WTC11 (cell line): ENCODE measurements at regions not wholly inside any gene's neighbourhood (a gene's known extent, or its start where the extent isn't known, plus 50 kb on each side); places are given as distances from the start of the nearest gene placed in this dataset.

Experiments
- ATAC-seq: fragments of 200-7000 bp; cut with Tn5 transposase; 2 replicates; pipeline ENCODE4 v1.10.0; 2021; ENCODE audit warnings: mild to moderate bottlenecking, moderate library complexity
- CTCF ChIA-PET: fragments of 300-600 bp; sonication (Branson Sonifier 250); formaldehyde crosslinking; loops from one replicate; lab custom pipeline; 2021; ENCODE audit warnings: antibody characterized with exemption; lab: Charles Lee
- POLR2A ChIA-PET: fragments of 350-600 bp; sonication (Branson Sonifier 250); formaldehyde crosslinking; loops from one replicate; lab custom pipeline; 2021; ENCODE audit warnings: antibody characterized with exemption; lab: Charles Lee
- DNase-seq: peaks from one replicate; pipeline ENCODE4 v3.0.0; 2021; ENCODE audit warnings: low spot score
- H3K27ac Mint-ChIP-seq: 2 replicates; pipeline ENCODE4 v1.8.0; 2021; ENCODE audit warnings: mixed read lengths
- H3K27me3 Mint-ChIP-seq: 2 replicates; pipeline ENCODE4 v1.8.0; 2021; ENCODE audit warnings: low read depth, mild to moderate bottlenecking, moderate library complexity, mixed read lengths
- H3K36me3 Mint-ChIP-seq: 2 replicates; pipeline ENCODE4 v1.8.0; 2021; ENCODE audit warnings: mixed read lengths
- H3K4me1 Mint-ChIP-seq: 2 replicates; pipeline ENCODE4 v1.8.0; 2022; ENCODE audit warnings: mixed read lengths
- H3K4me3 Mint-ChIP-seq: 2 replicates; pipeline ENCODE4 v1.8.0; 2021; ENCODE audit warnings: mild to moderate bottlenecking, moderate library complexity, mixed read lengths
- H3K9me3 Mint-ChIP-seq: 2 replicates; pipeline ENCODE4 v1.8.0; 2021; ENCODE audit warnings: mixed read lengths
- GABPB1 ChIP-seq: sonication (generic); formaldehyde crosslinking; IDR thresholded peaks from 2 replicates; pipeline ENCODE4 v1.8.1; 2023; ENCODE audit warnings: mild to moderate bottlenecking, missing genetic modification reagents
- HMGA2 ChIP-seq: fragments of 250-450 bp; sonication (Bioruptor Pico); IDR thresholded peaks from 2 replicates; pipeline ENCODE4 v1.4.0; 2021; ENCODE audit warnings: mild to moderate bottlenecking, moderate library complexity
- SMAD3 ChIP-seq: sonication (generic); formaldehyde crosslinking; IDR thresholded peaks from 2 replicates; pipeline ENCODE4 v1.8.0; 2022; ENCODE audit warnings: missing genetic modification reagents, mild to moderate bottlenecking, borderline replicate concordance
- SP1 ChIP-seq: sonication (generic); formaldehyde crosslinking; conservative IDR thresholded peaks from 2 replicates; pipeline ENCODE4 v1.8.1; 2022; ENCODE audit warnings: missing genetic modification reagents
- ZNF219 ChIP-seq: sonication (generic); formaldehyde crosslinking; IDR thresholded peaks from 2 replicates; pipeline ENCODE4 v1.8.0; 2023; ENCODE audit warnings: missing genetic modification reagents, mild to moderate bottlenecking, borderline replicate concordance
- TF ChIP-seq, protein P1 (sequence below): sonication (generic); formaldehyde crosslinking; IDR thresholded peaks from 2 replicates; pipeline ENCODE4 v1.8.1; 2023; ENCODE audit warnings: mild to moderate bottlenecking, missing genetic modification reagents, moderate library complexity
- TF ChIP-seq, protein P2 (sequence below): sonication (generic); formaldehyde crosslinking; IDR thresholded peaks from 2 replicates; pipeline ENCODE4 v1.8.1; 2022; ENCODE audit warnings: missing genetic modification reagents, borderline replicate concordance
- TF ChIP-seq, protein P3 (sequence below): sonication (generic); formaldehyde crosslinking; IDR thresholded peaks from 2 replicates; pipeline ENCODE4 v1.8.0; 2023; ENCODE audit warnings: missing genetic modification reagents, mild to moderate bottlenecking, borderline replicate concordance
- TF ChIP-seq, protein P4 (sequence below): sonication (generic); formaldehyde crosslinking; IDR thresholded peaks from 2 replicates; pipeline ENCODE4 v1.8.1; 2023; ENCODE audit warnings: mild to moderate bottlenecking, missing genetic modification reagents, borderline replicate concordance
- TF ChIP-seq, protein P5 (sequence below): sonication (generic); formaldehyde crosslinking; IDR thresholded peaks from 2 replicates; pipeline ENCODE4 v1.8.0; 2022; ENCODE audit warnings: mild to moderate bottlenecking, missing genetic modification reagents
- TF ChIP-seq, protein P6 (sequence below): sonication (generic); formaldehyde crosslinking; IDR thresholded peaks from 2 replicates; pipeline ENCODE4 v1.8.1; 2022; ENCODE audit warnings: low read depth, mild to moderate bottlenecking, moderate library complexity, missing genetic modification reagents, borderline replicate concordance
- TF ChIP-seq, protein P7 (sequence below): sonication (generic); formaldehyde crosslinking; IDR thresholded peaks from 2 replicates; pipeline ENCODE4 v1.8.1; 2023; ENCODE audit warnings: mild to moderate bottlenecking, missing genetic modification reagents, moderate library complexity
- TF ChIP-seq, protein P8 (sequence below): fragments of 250-450 bp; sonication (Bioruptor Pico); IDR thresholded peaks from 2 replicates; pipeline ENCODE4 v1.9.0; 2021; ENCODE audit warnings: mild to moderate bottlenecking, borderline replicate concordance
- TF ChIP-seq, protein P9 (sequence below): sonication (generic); formaldehyde crosslinking; IDR thresholded peaks from 2 replicates; pipeline ENCODE4 v1.8.0; 2022; ENCODE audit warnings: missing genetic modification reagents

DNA sequence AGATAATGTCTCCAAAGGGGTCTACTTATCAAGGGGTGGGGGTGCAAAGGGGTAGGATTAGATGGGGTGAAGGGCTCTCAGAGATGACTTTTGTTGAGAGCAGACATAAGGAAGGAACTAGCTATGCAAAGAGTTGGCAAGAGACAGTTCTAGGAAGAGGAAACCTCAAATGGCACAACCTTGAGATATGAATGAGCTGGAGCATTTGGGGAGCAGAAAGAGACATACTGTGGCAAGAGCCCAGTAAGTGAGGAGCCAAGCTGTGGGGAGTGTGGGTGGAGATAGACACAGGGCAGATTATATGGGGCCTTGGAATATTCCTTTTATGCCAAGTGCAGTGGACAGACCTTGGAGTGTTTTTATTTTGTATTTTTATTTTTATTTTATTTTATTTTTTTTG lies 84.8 kb upstream of the BTG3 start:
- ATAC-seq (no peak), DNase-seq (no peak)
- ChIA-PET POLR2A (no interaction called here), CTCF (no interaction called here)
- Mint-ChIP-seq H3K27ac (no peak overlapping the region), H3K9me3 (peaks cover 38% of the 10 kb centered on the region), H3K36me3 (peaks cover 11% of the 10 kb centered on the region), H3K4me1 (peaks cover 19% of the 10 kb centered on the region), H3K27me3 (no peaks in the 10 kb centered on the region; the same call in 1 of the 2 replicates), H3K4me3 (no peak overlapping the region)
- TF ChIP-seq, protein P1, sequence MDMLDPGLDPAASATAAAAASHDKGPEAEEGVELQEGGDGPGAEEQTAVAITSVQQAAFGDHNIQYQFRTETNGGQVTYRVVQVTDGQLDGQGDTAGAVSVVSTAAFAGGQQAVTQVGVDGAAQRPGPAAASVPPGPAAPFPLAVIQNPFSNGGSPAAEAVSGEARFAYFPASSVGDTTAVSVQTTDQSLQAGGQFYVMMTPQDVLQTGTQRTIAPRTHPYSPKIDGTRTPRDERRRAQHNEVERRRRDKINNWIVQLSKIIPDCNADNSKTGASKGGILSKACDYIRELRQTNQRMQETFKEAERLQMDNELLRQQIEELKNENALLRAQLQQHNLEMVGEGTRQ, result no peak
- TF ChIP-seq, protein P2, sequence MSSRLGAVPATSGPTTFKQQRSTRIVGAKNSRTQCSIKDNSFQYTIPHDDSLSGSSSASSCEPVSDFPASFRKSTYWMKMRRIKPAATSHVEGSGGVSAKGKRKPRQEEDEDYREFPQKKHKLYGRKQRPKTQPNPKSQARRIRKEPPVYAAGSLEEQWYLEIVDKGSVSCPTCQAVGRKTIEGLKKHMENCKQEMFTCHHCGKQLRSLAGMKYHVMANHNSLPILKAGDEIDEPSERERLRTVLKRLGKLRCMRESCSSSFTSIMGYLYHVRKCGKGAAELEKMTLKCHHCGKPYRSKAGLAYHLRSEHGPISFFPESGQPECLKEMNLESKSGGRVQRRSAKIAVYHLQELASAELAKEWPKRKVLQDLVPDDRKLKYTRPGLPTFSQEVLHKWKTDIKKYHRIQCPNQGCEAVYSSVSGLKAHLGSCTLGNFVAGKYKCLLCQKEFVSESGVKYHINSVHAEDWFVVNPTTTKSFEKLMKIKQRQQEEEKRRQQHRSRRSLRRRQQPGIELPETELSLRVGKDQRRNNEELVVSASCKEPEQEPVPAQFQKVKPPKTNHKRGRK (CRISPR knock-in tag), result no peak
- TF ChIP-seq, protein P3, sequence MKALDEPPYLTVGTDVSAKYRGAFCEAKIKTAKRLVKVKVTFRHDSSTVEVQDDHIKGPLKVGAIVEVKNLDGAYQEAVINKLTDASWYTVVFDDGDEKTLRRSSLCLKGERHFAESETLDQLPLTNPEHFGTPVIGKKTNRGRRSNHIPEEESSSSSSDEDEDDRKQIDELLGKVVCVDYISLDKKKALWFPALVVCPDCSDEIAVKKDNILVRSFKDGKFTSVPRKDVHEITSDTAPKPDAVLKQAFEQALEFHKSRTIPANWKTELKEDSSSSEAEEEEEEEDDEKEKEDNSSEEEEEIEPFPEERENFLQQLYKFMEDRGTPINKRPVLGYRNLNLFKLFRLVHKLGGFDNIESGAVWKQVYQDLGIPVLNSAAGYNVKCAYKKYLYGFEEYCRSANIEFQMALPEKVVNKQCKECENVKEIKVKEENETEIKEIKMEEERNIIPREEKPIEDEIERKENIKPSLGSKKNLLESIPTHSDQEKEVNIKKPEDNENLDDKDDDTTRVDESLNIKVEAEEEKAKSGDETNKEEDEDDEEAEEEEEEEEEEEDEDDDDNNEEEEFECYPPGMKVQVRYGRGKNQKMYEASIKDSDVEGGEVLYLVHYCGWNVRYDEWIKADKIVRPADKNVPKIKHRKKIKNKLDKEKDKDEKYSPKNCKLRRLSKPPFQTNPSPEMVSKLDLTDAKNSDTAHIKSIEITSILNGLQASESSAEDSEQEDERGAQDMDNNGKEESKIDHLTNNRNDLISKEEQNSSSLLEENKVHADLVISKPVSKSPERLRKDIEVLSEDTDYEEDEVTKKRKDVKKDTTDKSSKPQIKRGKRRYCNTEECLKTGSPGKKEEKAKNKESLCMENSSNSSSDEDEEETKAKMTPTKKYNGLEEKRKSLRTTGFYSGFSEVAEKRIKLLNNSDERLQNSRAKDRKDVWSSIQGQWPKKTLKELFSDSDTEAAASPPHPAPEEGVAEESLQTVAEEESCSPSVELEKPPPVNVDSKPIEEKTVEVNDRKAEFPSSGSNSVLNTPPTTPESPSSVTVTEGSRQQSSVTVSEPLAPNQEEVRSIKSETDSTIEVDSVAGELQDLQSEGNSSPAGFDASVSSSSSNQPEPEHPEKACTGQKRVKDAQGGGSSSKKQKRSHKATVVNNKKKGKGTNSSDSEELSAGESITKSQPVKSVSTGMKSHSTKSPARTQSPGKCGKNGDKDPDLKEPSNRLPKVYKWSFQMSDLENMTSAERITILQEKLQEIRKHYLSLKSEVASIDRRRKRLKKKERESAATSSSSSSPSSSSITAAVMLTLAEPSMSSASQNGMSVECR (CRISPR knock-in tag), result no peak
- TF ChIP-seq, protein P4, sequence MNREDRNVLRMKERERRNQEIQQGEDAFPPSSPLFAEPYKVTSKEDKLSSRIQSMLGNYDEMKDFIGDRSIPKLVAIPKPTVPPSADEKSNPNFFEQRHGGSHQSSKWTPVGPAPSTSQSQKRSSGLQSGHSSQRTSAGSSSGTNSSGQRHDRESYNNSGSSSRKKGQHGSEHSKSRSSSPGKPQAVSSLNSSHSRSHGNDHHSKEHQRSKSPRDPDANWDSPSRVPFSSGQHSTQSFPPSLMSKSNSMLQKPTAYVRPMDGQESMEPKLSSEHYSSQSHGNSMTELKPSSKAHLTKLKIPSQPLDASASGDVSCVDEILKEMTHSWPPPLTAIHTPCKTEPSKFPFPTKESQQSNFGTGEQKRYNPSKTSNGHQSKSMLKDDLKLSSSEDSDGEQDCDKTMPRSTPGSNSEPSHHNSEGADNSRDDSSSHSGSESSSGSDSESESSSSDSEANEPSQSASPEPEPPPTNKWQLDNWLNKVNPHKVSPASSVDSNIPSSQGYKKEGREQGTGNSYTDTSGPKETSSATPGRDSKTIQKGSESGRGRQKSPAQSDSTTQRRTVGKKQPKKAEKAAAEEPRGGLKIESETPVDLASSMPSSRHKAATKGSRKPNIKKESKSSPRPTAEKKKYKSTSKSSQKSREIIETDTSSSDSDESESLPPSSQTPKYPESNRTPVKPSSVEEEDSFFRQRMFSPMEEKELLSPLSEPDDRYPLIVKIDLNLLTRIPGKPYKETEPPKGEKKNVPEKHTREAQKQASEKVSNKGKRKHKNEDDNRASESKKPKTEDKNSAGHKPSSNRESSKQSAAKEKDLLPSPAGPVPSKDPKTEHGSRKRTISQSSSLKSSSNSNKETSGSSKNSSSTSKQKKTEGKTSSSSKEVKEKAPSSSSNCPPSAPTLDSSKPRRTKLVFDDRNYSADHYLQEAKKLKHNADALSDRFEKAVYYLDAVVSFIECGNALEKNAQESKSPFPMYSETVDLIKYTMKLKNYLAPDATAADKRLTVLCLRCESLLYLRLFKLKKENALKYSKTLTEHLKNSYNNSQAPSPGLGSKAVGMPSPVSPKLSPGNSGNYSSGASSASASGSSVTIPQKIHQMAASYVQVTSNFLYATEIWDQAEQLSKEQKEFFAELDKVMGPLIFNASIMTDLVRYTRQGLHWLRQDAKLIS, result no peak
- TF ChIP-seq, protein P5, sequence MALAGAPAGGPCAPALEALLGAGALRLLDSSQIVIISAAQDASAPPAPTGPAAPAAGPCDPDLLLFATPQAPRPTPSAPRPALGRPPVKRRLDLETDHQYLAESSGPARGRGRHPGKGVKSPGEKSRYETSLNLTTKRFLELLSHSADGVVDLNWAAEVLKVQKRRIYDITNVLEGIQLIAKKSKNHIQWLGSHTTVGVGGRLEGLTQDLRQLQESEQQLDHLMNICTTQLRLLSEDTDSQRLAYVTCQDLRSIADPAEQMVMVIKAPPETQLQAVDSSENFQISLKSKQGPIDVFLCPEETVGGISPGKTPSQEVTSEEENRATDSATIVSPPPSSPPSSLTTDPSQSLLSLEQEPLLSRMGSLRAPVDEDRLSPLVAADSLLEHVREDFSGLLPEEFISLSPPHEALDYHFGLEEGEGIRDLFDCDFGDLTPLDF (CRISPR knock-in tag), result no peak
- TF ChIP-seq, protein P6, sequence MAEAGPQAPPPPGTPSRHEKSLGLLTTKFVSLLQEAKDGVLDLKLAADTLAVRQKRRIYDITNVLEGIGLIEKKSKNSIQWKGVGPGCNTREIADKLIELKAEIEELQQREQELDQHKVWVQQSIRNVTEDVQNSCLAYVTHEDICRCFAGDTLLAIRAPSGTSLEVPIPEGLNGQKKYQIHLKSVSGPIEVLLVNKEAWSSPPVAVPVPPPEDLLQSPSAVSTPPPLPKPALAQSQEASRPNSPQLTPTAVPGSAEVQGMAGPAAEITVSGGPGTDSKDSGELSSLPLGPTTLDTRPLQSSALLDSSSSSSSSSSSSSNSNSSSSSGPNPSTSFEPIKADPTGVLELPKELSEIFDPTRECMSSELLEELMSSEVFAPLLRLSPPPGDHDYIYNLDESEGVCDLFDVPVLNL, result no peak
- no peak for TF ChIP-seq SMAD3
- TF ChIP-seq ZNF219, result no peak
- TF ChIP-seq, protein P7, sequence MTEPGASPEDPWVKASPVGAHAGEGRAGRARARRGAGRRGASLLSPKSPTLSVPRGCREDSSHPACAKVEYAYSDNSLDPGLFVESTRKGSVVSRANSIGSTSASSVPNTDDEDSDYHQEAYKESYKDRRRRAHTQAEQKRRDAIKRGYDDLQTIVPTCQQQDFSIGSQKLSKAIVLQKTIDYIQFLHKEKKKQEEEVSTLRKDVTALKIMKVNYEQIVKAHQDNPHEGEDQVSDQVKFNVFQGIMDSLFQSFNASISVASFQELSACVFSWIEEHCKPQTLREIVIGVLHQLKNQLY (CRISPR knock-in tag), result no peak
- no peak for TF ChIP-seq HMGA2 (CRISPR knock-in tag)
- TF ChIP-seq, protein P8, sequence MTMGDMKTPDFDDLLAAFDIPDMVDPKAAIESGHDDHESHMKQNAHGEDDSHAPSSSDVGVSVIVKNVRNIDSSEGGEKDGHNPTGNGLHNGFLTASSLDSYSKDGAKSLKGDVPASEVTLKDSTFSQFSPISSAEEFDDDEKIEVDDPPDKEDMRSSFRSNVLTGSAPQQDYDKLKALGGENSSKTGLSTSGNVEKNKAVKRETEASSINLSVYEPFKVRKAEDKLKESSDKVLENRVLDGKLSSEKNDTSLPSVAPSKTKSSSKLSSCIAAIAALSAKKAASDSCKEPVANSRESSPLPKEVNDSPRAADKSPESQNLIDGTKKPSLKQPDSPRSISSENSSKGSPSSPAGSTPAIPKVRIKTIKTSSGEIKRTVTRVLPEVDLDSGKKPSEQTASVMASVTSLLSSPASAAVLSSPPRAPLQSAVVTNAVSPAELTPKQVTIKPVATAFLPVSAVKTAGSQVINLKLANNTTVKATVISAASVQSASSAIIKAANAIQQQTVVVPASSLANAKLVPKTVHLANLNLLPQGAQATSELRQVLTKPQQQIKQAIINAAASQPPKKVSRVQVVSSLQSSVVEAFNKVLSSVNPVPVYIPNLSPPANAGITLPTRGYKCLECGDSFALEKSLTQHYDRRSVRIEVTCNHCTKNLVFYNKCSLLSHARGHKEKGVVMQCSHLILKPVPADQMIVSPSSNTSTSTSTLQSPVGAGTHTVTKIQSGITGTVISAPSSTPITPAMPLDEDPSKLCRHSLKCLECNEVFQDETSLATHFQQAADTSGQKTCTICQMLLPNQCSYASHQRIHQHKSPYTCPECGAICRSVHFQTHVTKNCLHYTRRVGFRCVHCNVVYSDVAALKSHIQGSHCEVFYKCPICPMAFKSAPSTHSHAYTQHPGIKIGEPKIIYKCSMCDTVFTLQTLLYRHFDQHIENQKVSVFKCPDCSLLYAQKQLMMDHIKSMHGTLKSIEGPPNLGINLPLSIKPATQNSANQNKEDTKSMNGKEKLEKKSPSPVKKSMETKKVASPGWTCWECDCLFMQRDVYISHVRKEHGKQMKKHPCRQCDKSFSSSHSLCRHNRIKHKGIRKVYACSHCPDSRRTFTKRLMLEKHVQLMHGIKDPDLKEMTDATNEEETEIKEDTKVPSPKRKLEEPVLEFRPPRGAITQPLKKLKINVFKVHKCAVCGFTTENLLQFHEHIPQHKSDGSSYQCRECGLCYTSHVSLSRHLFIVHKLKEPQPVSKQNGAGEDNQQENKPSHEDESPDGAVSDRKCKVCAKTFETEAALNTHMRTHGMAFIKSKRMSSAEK (CRISPR knock-in tag), result no peak
- TF ChIP-seq, protein P9, sequence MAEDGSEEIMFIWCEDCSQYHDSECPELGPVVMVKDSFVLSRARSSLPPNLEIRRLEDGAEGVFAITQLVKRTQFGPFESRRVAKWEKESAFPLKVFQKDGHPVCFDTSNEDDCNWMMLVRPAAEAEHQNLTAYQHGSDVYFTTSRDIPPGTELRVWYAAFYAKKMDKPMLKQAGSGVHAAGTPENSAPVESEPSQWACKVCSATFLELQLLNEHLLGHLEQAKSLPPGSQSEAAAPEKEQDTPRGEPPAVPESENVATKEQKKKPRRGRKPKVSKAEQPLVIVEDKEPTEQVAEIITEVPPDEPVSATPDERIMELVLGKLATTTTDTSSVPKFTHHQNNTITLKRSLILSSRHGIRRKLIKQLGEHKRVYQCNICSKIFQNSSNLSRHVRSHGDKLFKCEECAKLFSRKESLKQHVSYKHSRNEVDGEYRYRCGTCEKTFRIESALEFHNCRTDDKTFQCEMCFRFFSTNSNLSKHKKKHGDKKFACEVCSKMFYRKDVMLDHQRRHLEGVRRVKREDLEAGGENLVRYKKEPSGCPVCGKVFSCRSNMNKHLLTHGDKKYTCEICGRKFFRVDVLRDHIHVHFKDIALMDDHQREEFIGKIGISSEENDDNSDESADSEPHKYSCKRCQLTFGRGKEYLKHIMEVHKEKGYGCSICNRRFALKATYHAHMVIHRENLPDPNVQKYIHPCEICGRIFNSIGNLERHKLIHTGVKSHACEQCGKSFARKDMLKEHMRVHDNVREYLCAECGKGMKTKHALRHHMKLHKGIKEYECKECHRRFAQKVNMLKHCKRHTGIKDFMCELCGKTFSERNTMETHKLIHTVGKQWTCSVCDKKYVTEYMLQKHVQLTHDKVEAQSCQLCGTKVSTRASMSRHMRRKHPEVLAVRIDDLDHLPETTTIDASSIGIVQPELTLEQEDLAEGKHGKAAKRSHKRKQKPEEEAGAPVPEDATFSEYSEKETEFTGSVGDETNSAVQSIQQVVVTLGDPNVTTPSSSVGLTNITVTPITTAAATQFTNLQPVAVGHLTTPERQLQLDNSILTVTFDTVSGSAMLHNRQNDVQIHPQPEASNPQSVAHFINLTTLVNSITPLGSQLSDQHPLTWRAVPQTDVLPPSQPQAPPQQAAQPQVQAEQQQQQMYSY, result no peak
- TF ChIP-seq SP1 (CRISPR knock-in tag), result no peak
- no peak for TF ChIP-seq GABPB1 (CRISPR knock-in tag)
